Loucy (cell line): ENCODE measurements at regions not wholly inside any gene's neighbourhood (a gene's known extent, or its start where the extent isn't known, plus 50 kb on each side); places are given as distances from the start of the nearest gene placed in this dataset.

Experiments used
- CTCF ChIP-seq: fragments of 200-600 bp; sonication (generic); conservative IDR thresholded peaks from 2 replicates; pipeline ENCODE4 v1.5.1; 2014; ENCODE audit warnings: mild to moderate bottlenecking, antibody characterized with exemption, low read length
- EZH2phosphoT487 ChIP-seq: fragments of 200-600 bp; IDR thresholded peaks from 2 replicates; pipeline ENCODE4 v1.6.1; 2018; ENCODE audit warnings: antibody characterized with exemption, mild to moderate bottlenecking, moderate library complexity, borderline replicate concordance

GRCh38 chr2:236790963-236791362 is 221.3 kb downstream of the ACKR3 start:
- no peak for TF ChIP-seq CTCF
- TF ChIP-seq EZH2phosphoT487: no peak
